B cell (primary cell): ENCODE measurements at regions not wholly inside any gene's neighbourhood (a gene's known extent, or its start where the extent isn't known, plus 50 kb on each side); places are given as distances from the start of the nearest gene placed in this dataset.
"Not testable (repeated sequence)": the region's sequence is repeated elsewhere in the genome, so short reads cannot be mapped to it uniquely, and the experiment has no call there.

Experiments
- ATAC-seq: fragments of 200-7000 bp; cut with Tn5 transposase; one replicate; pipeline ENCODE4 v1.10.0; 2021; ENCODE audit warnings: low read depth, mild to moderate bottlenecking, moderate number of reproducible peaks, moderate library complexity
- CTCF ChIA-PET: fragments of 350-600 bp; sonication (Branson Sonifier 250); formaldehyde crosslinking; loops from one replicate; lab custom pipeline; 2021; ENCODE audit warnings: antibody characterized with exemption, inconsistent platforms; lab: Charles Lee
- POLR2A ChIA-PET: fragments of 350-600 bp; sonication (Branson Sonifier 250); formaldehyde crosslinking; loops from one replicate; lab custom pipeline; 2021; ENCODE audit warnings: antibody characterized with exemption; lab: Charles Lee
- DNase-seq: peaks from one replicate; pipeline ENCODE4 v3.0.0; 2013
- H2AFZ ChIP-seq: 2 replicates; pipeline ENCODE4 v1.6.1; 2012; ENCODE audit warnings: mild to moderate bottlenecking, low read depth, low read length; ENCODE audit not compliant: insufficient read depth, poor library complexity, severe bottlenecking
- H3K27ac ChIP-seq, 2 donors: 1 replicate in 1 of 2; 2 replicates in 1 of 2; pipeline ENCODE4 v1.5.1; 2012 to 2013; ENCODE audit warnings: low read length in 2 of 2, mild to moderate bottlenecking in 2 of 2, moderate library complexity in 1 of 2
- H3K27me3 ChIP-seq, 4 experiments: fragments of 200-600 bp in 1 of 4; sonication (generic) in 1 of 4; replicated peaks in 1 of 4; 1 replicate in 2 of 4; 2 replicates in 2 of 4; pipeline versions ENCODE4 v1.6.1 to v1.7.0; 2013 to 2016; ENCODE audit warnings: low read length in 3 of 4, mild to moderate bottlenecking in 2 of 4, mixed read lengths in 1 of 4, moderate library complexity in 1 of 4; ENCODE audit not compliant: insufficient read depth in 4 of 4, control insufficient read depth in 3 of 4; ENCODE audit errors: control extremely low read depth in 1 of 4
- H3K36me3 ChIP-seq, 2 experiments: replicated peaks in 1 of 2; 1 replicate in 1 of 2; 2 replicates in 1 of 2; pipeline versions ENCODE4 v1.6.1 to v1.7.1; 2013; ENCODE audit warnings: low read length in 1 of 2; ENCODE audit not compliant: insufficient read depth in 2 of 2, control insufficient read depth in 1 of 2; ENCODE audit errors: control extremely low read depth in 1 of 2, extremely low read depth in 1 of 2
- H3K4me1 ChIP-seq, 2 donors: fragments of 200-600 bp in 1 of 2; sonication (generic) in 1 of 2; 1 replicate in 1 of 2; 2 replicates in 1 of 2; pipeline versions ENCODE4 v1.5.1 to v1.6.1; 2013 to 2017; ENCODE audit warnings: low read length in 2 of 2; ENCODE audit not compliant: control insufficient read depth in 2 of 2, insufficient read depth in 2 of 2
- H3K4me2 ChIP-seq: replicated peaks from 2 replicates; pipeline ENCODE3; 2012; ENCODE audit warnings: mild to moderate bottlenecking, low read depth, low read length; ENCODE audit not compliant: poor library complexity, severe bottlenecking
- H3K4me3 ChIP-seq, 5 experiments: fragments of 200-600 bp in 1 of 5; sonication (generic) in 1 of 5; 1 replicate in 3 of 5; 2 replicates in 2 of 5; pipeline versions ENCODE4 v1.5.1 to v1.7.0; 2011 to 2016; ENCODE audit warnings: low read length in 4 of 5, mild to moderate bottlenecking in 4 of 5, low read depth in 2 of 5, control low read depth in 1 of 5, moderate library complexity in 1 of 5; ENCODE audit not compliant: insufficient read depth in 1 of 5; ENCODE audit errors: control extremely low read depth in 1 of 5, extremely low read depth in 1 of 5
- H3K79me2 ChIP-seq: fragments of 200-600 bp; sonication (generic); one replicate; pipeline ENCODE4 v1.6.0; 2016; ENCODE audit warnings: low read length; ENCODE audit not compliant: control insufficient read depth, insufficient read depth
- H3K9ac ChIP-seq: fragments of 200-600 bp; sonication (generic); 2 replicates; pipeline ENCODE4 v1.6.1; 2017; ENCODE audit warnings: mild to moderate bottlenecking, low read length, moderate library complexity
- H3K9me3 ChIP-seq, 3 donors: one replicate each; pipeline versions ENCODE4 v1.6.1 to v1.7.1; 2013; ENCODE audit warnings: low read length in 2 of 3; ENCODE audit not compliant: control insufficient read depth in 2 of 3, insufficient read depth in 1 of 3; ENCODE audit errors: control extremely low read depth in 1 of 3
- H4K20me1 ChIP-seq: 2 replicates; pipeline ENCODE4 v1.6.0; 2012; ENCODE audit warnings: mild to moderate bottlenecking, low read length; ENCODE audit not compliant: insufficient read depth, control insufficient read depth, poor library complexity, severe bottlenecking
- H3K27ac Mint-ChIP-seq: one replicate; pipeline ENCODE4 v1.8.0; 2021; ENCODE audit warnings: mixed read lengths
- H3K27me3 Mint-ChIP-seq: one replicate; pipeline ENCODE4 v1.8.0; 2021; ENCODE audit warnings: mixed read lengths
- H3K4me1 Mint-ChIP-seq: one replicate; pipeline ENCODE4 v1.8.0; 2021; ENCODE audit warnings: mixed read lengths
- H3K4me3 Mint-ChIP-seq: one replicate; pipeline ENCODE4 v1.8.0; 2021; ENCODE audit warnings: mixed read lengths
- H3K9me3 Mint-ChIP-seq: one replicate; pipeline ENCODE4 v1.8.0; 2022; ENCODE audit warnings: mixed read lengths; ENCODE audit not compliant: insufficient read depth
- CTCF ChIP-seq: fragments of 200-600 bp; IDR thresholded peaks from one replicate; pipeline ENCODE4 v1.8.0; 2022; ENCODE audit warnings: antibody characterized with exemption, mild to moderate bottlenecking
- EZH2 ChIP-seq: IDR thresholded peaks from 2 replicates; pipeline ENCODE4 v1.6.1; 2012; ENCODE audit warnings: borderline replicate concordance, low read depth, mild to moderate bottlenecking, moderate library complexity, low read length; ENCODE audit not compliant: insufficient read depth, poor library complexity, severe bottlenecking
- WGBS: methylation state at CpG from one replicate; pipeline ENCODE4 v1.1.5; 2013; ENCODE audit warnings: missing lambda C conversion rate; ENCODE audit not compliant: insufficient coverage; 5-methylcytosine and 5-hydroxymethylcytosine counted together
- intact Hi-C: fragments of 100-400 bp; cut with micrococcal nuclease; formaldehyde crosslinking; loops from one replicate; pipeline ENCODE4 v1.10.0; 2022

GRCh38 chr1:181239086-181239485 is 150.6 kb downstream of the IER5 start:
- H3K79me2 ChIP-seq = no peaks in the 10 kb centered on the region
- ChIA-PET CTCF (no interaction called here), POLR2A (no interaction called here)
- H3K36me3 ChIP-seq = no peaks in the 10 kb centered on the region
- no peak for DNase-seq
- Mint-ChIP-seq H3K27ac (no peak overlapping the region), H3K4me1 (no peaks in the 10 kb centered on the region), H3K4me3 (no peak overlapping the region), H3K27me3 (peaks cover 5% of the 10 kb centered on the region), H3K9me3 (no peaks in the 10 kb centered on the region)
- H3K9me3 ChIP-seq = peaks cover 0 to 3% (median 0%) of the 10 kb centered on the region in 3 donors
- H4K20me1 ChIP-seq = no peaks in the 10 kb centered on the region
- WGBS = 83% methylated on average over 1 of the region's 2 CpGs
- H3K27ac ChIP-seq = no peak overlapping the region
- no peak for ATAC-seq
- H2AFZ ChIP-seq = no peak overlapping the region
- H3K9ac ChIP-seq = no peak overlapping the region
- H3K27me3 ChIP-seq = peaks cover 0 to under 1% (median 0%) of the 10 kb centered on the region in 4 experiments
- H3K4me2 ChIP-seq = no peak overlapping the region
- H3K4me3 ChIP-seq = no peak overlapping the region
- intact Hi-C loops = no loop called here
- H3K4me1 ChIP-seq = no peaks in the 10 kb centered on the region
- TF ChIP-seq CTCF (no peak), EZH2 (no peak)

- POLR2A ChIA-PET, H2AFZ ChIP-seq, H3K27ac ChIP-seq, H3K36me3 ChIP-seq, CTCF ChIA-PET, H3K9me3 Mint-ChIP-seq, H3K79me2 ChIP-seq, H3K27ac Mint-ChIP-seq, intact Hi-C loops, DNase-seq, H3K4me3 ChIP-seq, H3K27me3 ChIP-seq, H3K4me2 ChIP-seq, H3K4me1 Mint-ChIP-seq, H3K4me3 Mint-ChIP-seq, H3K9me3 ChIP-seq, ATAC-seq, H3K4me1 ChIP-seq, H3K27me3 Mint-ChIP-seq, H3K9ac ChIP-seq, H4K20me1 ChIP-seq: not testable (repeated sequence)
- 100% methylated on average over 5 of the region's 8 CpGs for WGBS
Measured at GRCh38 chr1:181246320-181246719, 157.8 kb downstream of the IER5 start.

- H4K20me1 ChIP-seq, H2AFZ ChIP-seq, H3K9me3 Mint-ChIP-seq, H3K9me3 ChIP-seq, H3K27ac Mint-ChIP-seq, ATAC-seq, DNase-seq, H3K4me3 Mint-ChIP-seq, CTCF ChIA-PET, H3K27ac ChIP-seq, POLR2A ChIA-PET, H3K4me1 Mint-ChIP-seq, H3K4me2 ChIP-seq, H3K36me3 ChIP-seq, H3K4me3 ChIP-seq, intact Hi-C loops, H3K79me2 ChIP-seq, H3K4me1 ChIP-seq, H3K9ac ChIP-seq, H3K27me3 Mint-ChIP-seq, H3K27me3 ChIP-seq: not testable (repeated sequence)
- WGBS = no CpG with 5 or more reads among the region's 2 CpGs
Measured at GRCh38 chr1:181248361-181248760, 159.9 kb downstream of the IER5 start.
